Endothelial cell of hepatic sinusoid (primary cell): ENCODE measurements at regions not wholly inside any gene's neighbourhood (a gene's known extent, or its start where the extent isn't known, plus 50 kb on each side); places are given as distances from the start of the nearest gene placed in this dataset.

Source experiments
- in situ Hi-C: cut with HindIII; loops from 2 replicates; pipeline ENCODE4 v1.10.0; 2017; ENCODE audit warnings: low sequenced_read_pairs

DNA sequence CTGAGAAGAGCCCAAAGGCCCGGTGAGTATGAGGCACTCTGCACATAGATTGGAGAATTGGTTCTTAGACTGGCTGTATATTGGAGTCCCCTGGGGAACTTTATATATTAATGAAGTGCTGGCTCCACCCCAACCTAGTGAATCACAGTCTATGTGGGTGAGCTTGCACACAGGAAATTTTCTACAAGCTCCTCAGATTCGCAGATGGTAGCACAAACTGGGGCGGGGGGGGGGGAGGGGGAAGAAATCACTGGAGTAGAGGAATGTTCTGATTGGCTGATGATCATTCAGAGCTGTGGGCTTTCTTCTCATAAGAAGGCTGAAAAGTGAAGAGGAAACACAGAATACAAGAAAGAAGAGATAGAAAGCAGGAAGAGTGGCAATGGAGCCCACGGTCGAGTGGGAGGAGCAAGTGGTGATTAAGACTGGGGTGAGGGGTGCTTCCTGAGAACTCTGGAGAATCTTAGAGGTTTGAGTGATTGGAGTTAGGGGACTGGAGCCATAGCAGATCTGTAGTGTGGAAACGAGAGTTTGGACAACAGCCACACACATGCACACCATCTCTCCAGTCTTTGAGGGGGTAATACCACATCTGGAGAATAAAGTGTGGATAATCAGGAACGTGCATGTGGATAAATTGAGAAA is 465.9 kb upstream of the DAB1 start:
- in situ Hi-C loops, result no loop called here

DNA sequence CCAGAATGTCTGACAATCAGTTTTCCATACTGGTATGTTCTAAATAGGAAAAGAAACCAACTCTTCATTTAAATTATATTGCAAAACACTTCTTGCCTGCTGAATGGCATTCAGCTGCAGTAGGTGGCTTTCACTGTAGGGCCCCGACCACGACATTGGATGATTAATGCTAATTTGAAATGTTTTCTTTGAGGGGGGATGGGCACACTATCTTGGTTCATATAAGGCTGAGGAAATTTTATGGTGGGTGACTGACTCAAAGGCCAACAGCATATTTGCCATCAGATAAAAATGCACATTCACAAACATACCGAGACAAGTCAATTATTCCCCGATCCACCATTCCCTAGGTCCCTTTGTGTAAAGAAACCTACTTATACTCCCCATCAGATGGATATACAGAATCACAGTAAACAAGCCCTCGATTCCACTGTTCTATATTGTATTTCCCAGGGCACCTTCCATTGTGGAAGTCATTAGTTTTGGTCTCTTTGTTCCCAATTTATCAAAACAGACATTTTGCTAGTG is 464.2 kb upstream of the DAB1 start:
- in situ Hi-C loops, result no loop called here

DNA sequence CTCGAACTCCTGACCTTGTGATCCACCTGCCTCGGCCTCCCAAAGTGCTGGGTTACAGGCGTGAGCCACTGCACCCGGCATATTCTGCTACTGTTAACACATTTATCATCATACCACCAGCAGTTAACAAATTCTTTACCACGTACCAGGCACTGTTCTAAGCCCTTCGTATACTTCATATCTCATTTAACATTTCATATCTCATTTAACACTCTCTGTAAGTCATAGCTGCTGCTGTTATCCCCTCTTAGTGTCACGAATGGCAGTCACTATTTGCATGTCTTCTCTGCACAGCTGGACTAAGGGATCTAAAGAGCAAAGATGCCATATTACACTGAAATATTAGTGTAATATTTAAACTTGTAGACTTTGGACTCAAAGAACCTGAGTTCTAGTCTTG is 462.5 kb upstream of the DAB1 start:
- in situ Hi-C loops, result no loop called here

DNA sequence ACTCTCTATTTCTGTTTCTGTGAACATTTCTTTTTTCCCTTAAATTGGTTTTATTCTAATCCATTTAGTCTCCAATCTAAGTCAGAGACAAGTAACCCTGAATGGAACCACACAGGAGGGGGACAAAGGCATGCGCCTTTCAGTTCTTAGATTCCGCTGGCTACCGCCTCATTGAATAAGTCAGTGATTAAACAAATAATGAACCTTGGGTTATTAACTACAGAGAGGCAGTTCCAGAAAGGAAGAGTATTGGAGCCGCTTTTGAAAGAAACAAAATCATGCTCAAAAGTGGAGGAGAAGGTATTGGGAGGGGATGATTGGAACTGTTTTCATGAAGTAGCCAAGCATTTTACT is 459.8 kb upstream of the DAB1 start:
- in situ Hi-C loops, result no loop called here

DNA sequence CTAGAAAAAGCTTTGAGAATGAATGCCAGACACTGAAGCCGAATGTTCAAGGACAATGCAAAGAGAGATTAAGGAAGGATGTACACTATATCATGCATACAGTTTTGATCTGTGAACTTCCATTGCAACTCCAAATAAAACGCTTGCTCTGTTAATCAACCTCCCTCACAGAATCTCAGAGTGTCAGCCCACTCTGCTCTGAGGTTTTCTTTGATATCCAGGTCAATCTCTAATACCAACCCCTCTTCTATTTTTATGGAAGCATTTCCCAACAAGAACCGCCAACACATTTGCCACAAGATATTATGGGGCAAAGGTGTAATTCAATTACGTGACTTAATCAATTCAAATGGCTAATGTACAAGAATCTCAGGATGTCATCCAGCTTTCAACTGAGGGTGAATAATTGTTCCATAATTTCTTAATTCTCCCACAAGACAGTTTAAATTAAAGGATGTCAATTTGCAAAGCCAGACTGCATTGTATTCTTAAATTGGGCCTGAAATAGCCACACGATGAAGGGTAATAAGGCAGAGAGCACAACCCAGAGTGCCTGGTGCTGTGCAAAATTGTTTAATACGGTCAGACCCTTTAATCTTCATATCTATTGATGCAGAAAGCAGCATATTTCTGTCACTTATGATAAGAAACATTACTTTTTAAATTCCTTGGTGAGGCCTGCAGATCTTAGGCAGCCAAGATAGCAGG is 459.2 kb upstream of the DAB1 start:
- in situ Hi-C loops, result no loop called here

DNA sequence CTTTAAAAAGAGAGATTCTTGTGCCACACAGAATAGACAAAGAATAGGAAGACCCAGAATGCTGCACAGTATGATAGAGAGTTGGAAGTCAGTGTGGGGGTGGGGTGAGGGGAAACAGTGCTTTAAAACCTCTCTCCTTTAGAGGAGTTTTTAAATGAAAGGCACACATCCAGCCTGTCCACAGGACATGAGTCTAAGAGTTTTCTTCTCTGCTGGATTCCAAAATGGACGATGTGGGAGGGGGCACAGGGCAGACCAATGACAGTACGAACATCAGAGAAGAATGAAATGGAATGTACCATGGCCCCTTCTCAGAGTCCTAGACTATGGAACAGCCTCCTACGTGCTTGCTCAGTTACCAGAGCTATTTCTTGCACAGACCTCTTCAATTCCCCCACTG is 458.2 kb upstream of the DAB1 start:
- in situ Hi-C loops, result no loop called here

DNA sequence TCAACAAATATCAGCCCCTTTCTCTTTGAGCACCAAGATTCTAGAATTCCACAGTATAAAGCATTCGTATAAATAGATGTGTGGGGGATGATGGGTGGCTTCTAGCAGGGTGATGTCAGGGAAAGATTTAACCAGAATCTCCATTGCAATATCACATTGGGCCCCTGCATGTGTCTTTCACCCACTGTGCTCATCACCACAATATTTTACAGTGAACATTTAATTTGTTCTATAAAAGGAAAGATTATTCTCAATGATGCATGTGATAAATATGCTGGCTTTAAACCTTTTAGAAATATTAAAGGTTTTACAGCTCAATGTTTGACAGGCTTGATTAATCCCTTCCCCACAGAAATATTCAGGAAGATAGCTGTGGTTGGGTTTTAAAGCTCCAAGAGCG is 457.8 kb upstream of the DAB1 start:
- in situ Hi-C loops, result no loop called here

DNA sequence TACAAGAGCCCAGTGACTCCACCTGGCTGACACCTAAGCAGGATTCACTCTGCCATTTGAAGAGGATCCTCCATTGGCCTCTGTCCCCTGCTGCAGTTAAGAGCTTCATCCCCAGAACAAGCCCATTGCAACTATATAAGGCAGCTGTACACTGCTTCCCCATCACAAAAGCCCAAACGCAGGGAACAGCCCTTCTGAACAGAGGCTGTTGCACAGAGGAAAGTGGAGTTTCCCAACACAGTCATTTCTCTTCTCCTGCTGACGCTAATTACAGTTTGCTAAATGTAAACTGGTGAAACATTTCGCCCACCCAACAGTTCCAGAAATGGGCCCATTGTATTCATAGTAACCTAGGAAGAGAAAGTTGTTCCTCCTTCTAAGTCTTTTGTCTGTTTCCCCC is 455.8 kb upstream of the DAB1 start:
- in situ Hi-C loops, result no loop called here

DNA sequence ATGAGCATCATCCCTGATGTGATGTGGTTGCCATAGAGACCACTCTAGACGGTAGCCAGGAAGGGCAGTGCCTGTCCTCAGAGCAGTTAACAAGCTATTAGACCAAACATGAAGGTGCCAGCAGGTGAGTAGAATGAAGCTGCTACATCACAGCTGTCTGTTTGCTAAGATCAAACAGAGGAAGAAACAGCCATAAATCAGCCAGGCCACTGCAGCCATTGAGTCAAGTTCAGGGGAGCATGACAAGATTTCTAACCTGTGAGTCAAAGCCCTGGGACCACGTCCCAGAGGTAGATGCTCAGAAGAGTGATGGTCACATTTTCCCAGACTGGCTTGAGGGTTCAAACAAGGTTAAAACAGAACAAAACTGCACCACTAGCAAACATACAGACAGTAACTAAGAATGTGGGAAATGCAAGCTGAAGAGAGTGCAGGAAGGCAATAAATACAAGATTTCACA is 450.6 kb upstream of the DAB1 start:
- in situ Hi-C loops, result no loop called here

DNA sequence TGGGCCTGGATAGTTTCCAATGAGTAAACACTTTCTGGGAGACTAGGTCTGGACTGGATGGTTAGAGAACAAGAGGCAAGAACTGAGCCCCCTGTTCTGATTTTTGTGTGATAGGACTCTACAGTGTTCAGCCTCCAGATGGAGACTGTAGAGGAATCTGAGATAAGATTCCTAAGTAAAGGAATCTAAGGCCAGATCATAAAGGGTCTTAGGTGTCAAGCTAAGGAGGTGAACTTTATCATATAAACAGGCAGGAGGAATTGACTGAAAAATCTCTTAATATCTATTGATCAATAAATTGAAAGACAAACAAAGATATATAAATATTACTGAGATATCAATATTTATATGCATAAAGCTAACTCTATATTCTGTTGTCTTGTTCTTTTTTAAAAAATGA is 449.1 kb upstream of the DAB1 start:
- in situ Hi-C loops, result no loop called here

DNA sequence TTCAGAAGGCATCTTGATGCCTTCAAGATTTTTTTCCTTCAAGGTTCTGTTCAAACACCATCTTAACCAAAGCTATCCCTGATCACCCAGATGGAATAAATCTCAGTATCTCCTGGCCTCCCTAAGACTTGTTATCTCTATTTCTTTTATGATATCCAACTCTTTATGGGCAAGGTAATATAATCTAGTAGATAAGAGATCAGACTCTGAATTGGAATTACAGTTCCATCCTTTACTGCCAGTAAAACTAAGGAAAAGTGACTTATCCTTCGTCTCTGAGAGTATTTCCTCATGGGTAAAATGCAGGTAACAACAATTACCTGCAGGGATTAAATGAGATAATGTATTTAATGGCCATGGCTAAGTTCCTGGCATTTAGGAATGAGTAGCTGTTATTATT is 445.0 kb upstream of the DAB1 start:
- in situ Hi-C loops, result no loop called here

DNA sequence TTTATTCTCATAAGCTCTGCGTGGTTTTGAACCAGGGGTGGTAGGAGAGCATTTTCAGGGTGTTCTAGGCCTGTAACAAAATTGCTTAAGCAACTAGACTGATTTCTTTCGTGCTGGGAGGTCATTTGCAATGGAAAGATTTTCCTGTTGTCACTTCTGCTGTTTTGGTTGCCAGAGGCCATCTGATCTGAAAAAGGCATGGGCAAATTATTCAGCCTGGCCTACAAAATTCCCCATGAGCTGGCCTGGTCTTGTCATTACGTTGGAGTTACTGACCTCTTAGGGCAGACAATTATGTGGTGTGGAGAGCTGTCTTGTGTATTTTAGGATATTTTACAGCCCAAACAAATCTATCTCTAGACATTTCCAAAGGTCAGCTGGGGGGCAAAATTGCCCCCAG is 444.4 kb upstream of the DAB1 start:
- in situ Hi-C loops, result no loop called here

DNA sequence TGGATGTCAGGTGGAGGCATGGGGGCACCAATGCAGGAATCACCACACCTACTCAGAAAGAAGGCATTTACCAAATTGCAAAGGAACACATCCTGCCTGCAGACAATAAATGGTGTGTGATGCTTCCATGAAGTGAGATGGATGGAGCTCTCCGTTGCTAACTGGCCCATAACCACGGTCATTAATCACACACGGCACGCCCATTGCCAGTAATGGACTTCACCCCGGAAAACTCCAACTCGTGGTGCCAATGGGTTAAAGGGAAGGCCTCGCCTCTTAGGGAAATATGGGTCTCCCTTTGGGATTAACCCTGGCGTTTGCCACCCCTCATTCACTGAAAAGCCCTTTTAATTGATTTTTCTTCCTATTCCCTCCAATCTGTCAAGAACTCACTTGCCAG is 443.1 kb upstream of the DAB1 start:
- in situ Hi-C loops, result no loop called here

DNA sequence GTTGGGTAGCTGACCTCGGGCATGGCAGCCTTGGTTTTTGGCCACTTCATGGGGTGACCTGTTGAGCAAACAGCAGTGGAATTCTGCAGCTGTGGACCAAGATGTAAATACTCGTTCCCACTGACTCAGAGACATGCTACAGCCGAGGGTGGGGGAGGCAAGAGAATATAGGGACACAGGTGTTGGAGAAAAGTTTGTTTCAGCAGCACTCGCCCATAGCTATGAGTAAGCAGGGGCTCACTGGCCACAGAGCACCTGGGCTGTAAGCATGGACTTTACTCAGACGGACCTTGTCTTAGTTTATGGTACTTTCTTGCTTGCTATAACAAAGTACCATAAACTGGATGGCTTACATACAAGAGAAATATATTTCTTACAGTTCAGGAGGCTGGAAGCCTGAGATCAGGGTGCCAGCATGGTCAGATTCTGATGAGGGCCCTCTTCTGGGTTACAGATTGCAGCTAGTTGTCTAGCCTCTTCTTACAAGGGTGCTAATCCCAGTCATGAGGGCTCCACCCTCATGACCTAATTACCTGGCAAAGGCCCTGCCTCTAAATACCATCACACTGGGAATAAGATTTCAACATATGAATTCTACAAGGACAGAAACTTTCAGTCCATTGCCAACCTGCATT is 437.2 kb upstream of the DAB1 start:
- in situ Hi-C loops, result no loop called here

DNA sequence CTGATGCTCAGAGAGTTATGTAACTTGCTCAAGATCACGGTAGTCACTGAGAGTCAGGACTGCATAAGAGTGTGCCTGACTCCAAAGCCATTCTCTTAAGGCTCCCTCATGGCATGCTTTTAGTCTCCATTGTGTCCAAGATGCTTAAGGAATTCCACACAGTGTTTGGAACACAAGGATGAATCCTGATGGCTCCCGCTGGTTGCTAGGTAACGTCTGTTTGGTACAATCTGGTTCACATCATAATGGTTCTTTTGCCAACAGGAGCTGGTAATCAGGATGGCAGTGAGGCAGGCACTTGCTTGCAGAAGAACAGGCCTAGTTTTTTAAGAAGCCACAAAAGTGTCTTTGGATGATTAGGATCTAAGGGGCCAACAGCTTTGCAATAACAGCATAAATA is 436.5 kb upstream of the DAB1 start:
- in situ Hi-C loops, result no loop called here

DNA sequence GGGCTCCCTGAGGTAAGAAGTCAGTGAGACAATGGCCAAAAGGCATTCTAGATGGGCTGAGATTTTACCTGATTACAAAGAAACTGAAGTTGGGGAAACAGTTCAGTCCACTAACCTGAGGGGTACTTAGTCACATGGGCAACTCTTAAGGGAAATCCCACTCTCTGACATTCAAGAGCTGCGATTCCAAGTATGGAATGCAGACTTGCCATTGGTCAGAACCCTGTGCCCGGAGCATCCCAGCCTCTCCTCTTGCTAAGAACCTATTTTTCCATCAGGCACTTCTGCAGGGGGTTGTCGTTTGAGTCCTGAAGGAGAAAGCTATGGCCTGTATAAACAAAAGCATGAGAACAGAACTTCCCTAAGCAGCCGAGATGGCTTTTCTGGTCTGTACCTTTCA is 434.9 kb upstream of the DAB1 start:
- in situ Hi-C loops, result no loop called here

DNA sequence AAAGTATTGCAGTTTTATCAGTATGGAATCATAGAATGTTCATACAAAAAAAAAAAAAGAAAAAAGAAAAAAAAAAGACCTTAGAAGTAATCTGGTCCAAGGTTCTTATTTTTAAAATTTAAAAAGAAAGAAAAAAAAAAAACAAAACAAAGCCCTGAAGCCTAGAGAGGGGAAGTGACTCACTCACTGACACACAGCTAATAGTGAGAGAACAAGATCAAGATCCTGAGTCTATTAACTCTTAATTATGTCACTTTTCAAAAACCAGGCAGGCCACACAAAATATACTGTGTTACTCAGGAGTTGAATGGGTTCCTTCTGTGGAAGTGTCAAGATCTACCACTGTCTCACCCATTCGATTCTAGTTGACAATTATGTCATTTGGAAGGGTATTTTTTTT is 433.9 kb upstream of the DAB1 start:
- in situ Hi-C loops, result no loop called here

DNA sequence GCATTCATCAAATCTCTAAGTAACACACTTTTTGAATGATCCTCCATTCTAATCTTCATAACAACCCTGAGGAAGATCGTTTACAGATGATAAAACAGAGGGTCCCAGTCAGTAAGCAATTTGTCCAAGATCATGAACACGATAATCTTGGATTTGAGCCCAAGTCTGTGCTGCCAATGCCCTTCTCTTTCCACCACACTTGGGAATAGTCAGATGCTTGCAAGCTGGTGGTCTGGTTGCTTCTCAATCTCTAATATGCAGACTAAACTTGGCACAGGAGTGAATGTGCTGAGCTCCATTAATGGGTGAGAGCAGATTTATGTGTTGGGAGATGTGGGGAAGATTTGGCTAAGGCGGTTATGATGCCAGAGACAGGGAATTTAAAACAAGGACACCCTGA is 430.6 kb upstream of the DAB1 start:
- in situ Hi-C loops, result no loop called here

DNA sequence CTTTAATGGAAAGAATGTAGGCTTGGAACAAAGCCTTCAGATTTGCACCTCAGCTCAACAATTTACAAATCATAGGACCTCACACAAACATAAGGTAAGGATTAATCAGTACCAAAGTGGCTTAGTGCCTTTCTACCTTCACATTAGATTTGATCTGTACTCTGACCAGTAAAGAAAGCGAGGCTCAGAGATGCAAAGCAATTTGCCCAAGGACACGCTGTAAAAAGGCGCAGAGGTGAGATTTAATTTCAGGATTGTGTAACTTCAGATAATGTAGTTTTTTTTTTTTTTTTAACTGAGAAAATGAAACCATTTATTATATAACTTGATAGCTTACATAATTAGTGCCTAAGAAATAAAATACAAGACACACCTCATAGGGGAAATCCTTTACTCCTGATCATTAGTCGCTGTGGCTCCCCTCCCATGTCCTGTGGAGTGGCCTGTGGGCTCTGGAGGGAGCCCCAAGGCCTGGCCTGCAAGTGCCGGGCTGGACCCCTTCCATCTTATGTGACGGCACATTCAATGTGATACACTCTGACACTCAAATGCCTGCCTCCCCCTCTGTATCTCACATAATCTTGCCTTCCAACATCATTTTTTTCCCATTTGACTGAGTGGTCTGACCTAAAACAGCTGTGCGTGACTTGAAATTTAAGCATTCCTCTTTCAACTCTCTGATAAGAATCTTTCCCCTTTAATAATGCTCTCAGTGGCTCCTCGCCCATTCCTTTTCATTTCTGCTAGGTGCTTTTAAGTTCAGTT is 426.5 kb upstream of the DAB1 start:
- in situ Hi-C loops, result no loop called here

DNA sequence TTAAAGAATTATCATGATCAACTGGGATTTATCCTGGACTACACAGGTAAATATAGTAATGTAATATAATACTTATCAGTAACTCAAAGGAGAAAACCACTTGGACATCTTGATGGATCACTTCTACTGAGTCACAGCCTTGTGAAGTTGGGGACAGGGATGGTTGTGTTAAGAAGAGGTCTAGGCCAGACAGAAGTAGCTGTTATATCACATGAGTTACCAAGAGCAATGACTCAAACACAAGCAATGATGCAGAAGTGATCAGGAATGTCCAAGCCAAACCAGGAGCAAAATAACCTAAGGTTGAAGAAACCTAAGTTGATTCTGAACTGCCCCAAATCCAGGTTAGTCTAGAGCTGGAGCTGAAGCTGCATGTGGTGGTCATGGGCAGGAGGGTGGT is 424.5 kb upstream of the DAB1 start:
- in situ Hi-C loops, result no loop called here

DNA sequence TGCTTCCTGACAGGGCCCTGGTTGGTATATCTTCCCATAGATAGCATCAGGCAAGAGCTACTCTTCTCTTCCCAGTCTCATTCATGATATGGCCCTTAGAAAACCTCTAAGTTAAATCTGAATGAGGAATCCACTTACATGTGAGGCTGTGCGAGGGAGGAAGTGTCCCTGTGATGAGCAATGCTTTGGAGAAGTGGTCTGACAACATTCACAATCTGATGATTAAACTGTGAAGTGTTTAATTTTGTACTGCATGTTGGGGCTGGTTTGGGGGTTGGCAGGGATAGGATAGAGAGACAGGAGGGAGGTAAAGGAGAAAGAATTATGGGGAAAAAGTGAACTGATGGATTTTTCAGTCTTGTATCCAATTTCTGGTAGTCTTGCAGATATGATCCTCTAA is 421.2 kb upstream of the DAB1 start:
- in situ Hi-C loops, result no loop called here
